Aorta (tissue), 5 donors: ENCODE measurements at regions not wholly inside any gene's neighbourhood (a gene's known extent, or its start where the extent isn't known, plus 50 kb on each side); places are given as distances from the start of the nearest gene placed in this dataset.
"Not testable (repeated sequence)": the region's sequence is repeated elsewhere in the genome, so short reads cannot be mapped to it uniquely, and the experiment has no call there.

Source experiments
- ATAC-seq: fragments of 200-7000 bp; cut with Tn5 transposase; one replicate; pipeline ENCODE4 v1.9.1; 2022; ENCODE audit warnings: moderate library complexity; ENCODE audit not compliant: low FRiP score
- DNase-seq, 2 donors: peaks; one replicate each; pipeline ENCODE4 v3.0.0-alpha.2; 2020
- H3K27ac ChIP-seq, 2 donors: one replicate each; pipeline ENCODE4 v1.5.1; 2013; ENCODE audit warnings: low read length in 2 of 2, mild to moderate bottlenecking in 2 of 2, moderate library complexity in 2 of 2, control low read depth in 1 of 2, inconsistent platforms in 1 of 2, low read depth in 1 of 2
- H3K27me3 ChIP-seq, 2 donors: one replicate each; pipeline ENCODE4 v1.6.1; 2013; ENCODE audit warnings: control low read depth in 1 of 2, low read length in 1 of 2, mild to moderate bottlenecking in 1 of 2, moderate library complexity in 1 of 2; ENCODE audit not compliant: insufficient read depth in 2 of 2, control insufficient read depth in 1 of 2
- H3K36me3 ChIP-seq, 2 donors: one replicate each; pipeline ENCODE4 v1.6.1; 2013; ENCODE audit warnings: control low read depth in 1 of 2, low read length in 1 of 2, mild to moderate bottlenecking in 1 of 2; ENCODE audit not compliant: insufficient read depth in 2 of 2, control insufficient read depth in 1 of 2
- H3K4me1 ChIP-seq, 2 donors: one replicate each; pipeline ENCODE4 v1.6.1; 2013; ENCODE audit warnings: low read length in 2 of 2, control low read depth in 1 of 2, mild to moderate bottlenecking in 1 of 2, moderate library complexity in 1 of 2; ENCODE audit not compliant: insufficient read depth in 2 of 2, control insufficient read depth in 1 of 2
- H3K4me3 ChIP-seq, 2 donors: one replicate each; pipeline ENCODE4 v1.5.1; 2013; ENCODE audit warnings: low read length in 2 of 2, control low read depth in 1 of 2, mild to moderate bottlenecking in 1 of 2
- H3K9me3 ChIP-seq: one replicate; pipeline ENCODE4 v1.6.1; 2013; ENCODE audit warnings: mild to moderate bottlenecking, low read length; ENCODE audit not compliant: control insufficient read depth
- WGBS, 2 donors: extraction: QIAGEN DNeasy Blood & Tissue Kit; methylation state at CpG; one replicate each; pipeline ENCODE4 v1.1.7; 2013; 5-methylcytosine and 5-hydroxymethylcytosine counted together
- intact Hi-C, 2 donors: fragments of 100-400 bp; cut with DNase I; formaldehyde crosslinking; loops; one replicate each; pipeline versions ENCODE4 v1.14.2 to v1.15.0; 2022
- donor health status: healthy with polysubstance abuse.
- donor health status: Bipolar disorder and iron deficiency.
- donor health status: DM: no; HTN: no; CAD: no.
- donor health status: DM: no; HTN: no; CAD: no.
- donor health status: DM: yes; HTN: yes; CAD: no.

- Histone ChIP-seq H3K9me3 (no peaks in the 10 kb centered on the region), H3K36me3 (no peaks in the 10 kb centered on the region), H3K27me3 (no peaks in the 10 kb centered on the region), H3K4me1 (no peaks in the 10 kb centered on the region), H3K4me3 (no peak overlapping the region), H3K27ac (no peak overlapping the region)
- 45 to 59% methylated on average over 6 of the region's 6 CpGs for WGBS, 2 donors
- DNase-seq (no peak), ATAC-seq (no peak)
- intact Hi-C loops, result no loop called here
Observed at GRCh38 chr9:31325778-31326177, 1058.7 kb upstream of the ACO1 start.

GRCh38 chr9:31326883-31327282, 1057.6 kb upstream of the ACO1 start:
- intact Hi-C loops, H3K9me3 ChIP-seq, H3K27ac ChIP-seq, H3K4me1 ChIP-seq, ATAC-seq, H3K4me3 ChIP-seq, H3K36me3 ChIP-seq, DNase-seq, H3K27me3 ChIP-seq: not testable (repeated sequence)
- WGBS, 2 donors, result 91 to 92% methylated on average over 12 of the region's 12 CpGs

- H3K4me3 ChIP-seq, result no peak overlapping the region
- peaks cover 1% of the 10 kb centered on the region for H3K9me3 ChIP-seq
- DNase-seq (no peak), ATAC-seq (no peak)
- 67 to 72% methylated on average over 6 of the region's 6 CpGs for WGBS, 2 donors
- intact Hi-C loops, result no loop called here
- H3K36me3 ChIP-seq, result no peaks in the 10 kb centered on the region
- no peak overlapping the region for H3K27ac ChIP-seq
- H3K4me1 ChIP-seq, result no peaks in the 10 kb centered on the region
- H3K27me3 ChIP-seq, result no peaks in the 10 kb centered on the region
Observed at GRCh38 chr9:31334837-31335528, 1049.5 kb upstream of the ACO1 start.

GRCh38 chr9:31335529-31336234, 1048.8 kb upstream of the ACO1 start:
- WGBS, 2 donors, result 67 to 69% methylated on average over 4 of the region's 4 CpGs
- Histone ChIP-seq H3K4me3 (no peak overlapping the region), H3K36me3 (no peaks in the 10 kb centered on the region), H3K9me3 (peaks cover 1% of the 10 kb centered on the region), H3K27me3 (no peaks in the 10 kb centered on the region), H3K4me1 (no peaks in the 10 kb centered on the region), H3K27ac (no peak overlapping the region)
- ATAC-seq (no peak), DNase-seq (no peak)
- intact Hi-C loops, result no loop called here

- H3K27ac ChIP-seq, result no peak overlapping the region
- intact Hi-C loops, result no loop called here
- no peaks in the 10 kb centered on the region for H3K36me3 ChIP-seq
Observed at GRCh38 chr9:31336386-31336785, 1048.1 kb upstream of the ACO1 start.

GRCh38 chr9:31336841-31337240, 1047.6 kb upstream of the ACO1 start:
- 90 to 91% methylated on average over 1 of the region's 1 CpG for WGBS, 2 donors
- DNase-seq (no peak), ATAC-seq (no peak)
- Histone ChIP-seq H3K4me1 (no peaks in the 10 kb centered on the region), H3K4me3 (no peak overlapping the region), H3K9me3 (peaks cover 1% of the 10 kb centered on the region), H3K36me3 (no peaks in the 10 kb centered on the region), H3K27ac (no peak overlapping the region), H3K27me3 (no peaks in the 10 kb centered on the region)
- intact Hi-C loops, result no loop called here

More at GRCh38 chr9:31336386-31336785, 1048.1 kb upstream of the ACO1 start:
- DNase-seq, result no peak
- no peak for ATAC-seq
- WGBS, 2 donors, result 4 to 8% methylated on average over 1 of the region's 1 CpG
- H3K9me3 ChIP-seq, result peaks cover 1% of the 10 kb centered on the region
- no peaks in the 10 kb centered on the region for H3K4me1 ChIP-seq
- H3K27me3 ChIP-seq, result no peaks in the 10 kb centered on the region
- no peak overlapping the region for H3K4me3 ChIP-seq

GRCh38 chr9:31347082-31347617, 1037.3 kb upstream of the ACO1 start:
- no peaks in the 10 kb centered on the region for H3K27me3 ChIP-seq
- no peak overlapping the region for H3K4me3 ChIP-seq
- H3K9me3 ChIP-seq, result no peaks in the 10 kb centered on the region
- 37% methylated on average over 6 of the region's 6 CpGs for WGBS, 2 donors
- intact Hi-C loops, result loop anchor here in 1 of 2 donors (5.0 kb wide), 1 partner anchor 50 kb away; no protein-coding TSS in a partner anchor
- no peaks in the 10 kb centered on the region for H3K36me3 ChIP-seq
- H3K4me1 ChIP-seq, result no peaks in the 10 kb centered on the region
- no peak for DNase-seq
- no peak overlapping the region for H3K27ac ChIP-seq
- no peak for ATAC-seq

GRCh38 chr9:31355159-31355882, 1029.1 kb upstream of the ACO1 start:
- intact Hi-C loops, result no loop called here
- H3K4me1 ChIP-seq, result no peaks in the 10 kb centered on the region
- no peak overlapping the region for H3K27ac ChIP-seq
- no peaks in the 10 kb centered on the region for H3K27me3 ChIP-seq
- H3K9me3 ChIP-seq, result no peaks in the 10 kb centered on the region
- no peak for ATAC-seq
- no peak for DNase-seq
- WGBS, 2 donors, result 82 to 89% methylated on average over 5 of the region's 5 CpGs
- no peak overlapping the region for H3K4me3 ChIP-seq
- H3K36me3 ChIP-seq, result no peaks in the 10 kb centered on the region
